Retinal pigment epithelial cell (primary cell): ENCODE measurements at regions not wholly inside any gene's neighbourhood (a gene's known extent, or its start where the extent isn't known, plus 50 kb on each side); places are given as distances from the start of the nearest gene placed in this dataset.
"Not testable (repeated sequence)": the region's sequence is repeated elsewhere in the genome, so short reads cannot be mapped to it uniquely, and the experiment has no call there.

ENCODE experiments used
- DNase-seq: peaks from one replicate; pipeline ENCODE4 v3.0.0-alpha.2; 2010; ENCODE audit warnings: low read depth
- H3K4me3 ChIP-seq: 2 replicates; pipeline ENCODE4 v1.5.1; 2011; ENCODE audit warnings: mild to moderate bottlenecking, low read length, control low read depth, moderate library complexity
- CTCF ChIP-seq: conservative IDR thresholded peaks from 2 replicates; pipeline ENCODE4 v1.5.1; 2011; ENCODE audit warnings: low read depth, low read length, control low read depth, inconsistent platforms

DNA sequence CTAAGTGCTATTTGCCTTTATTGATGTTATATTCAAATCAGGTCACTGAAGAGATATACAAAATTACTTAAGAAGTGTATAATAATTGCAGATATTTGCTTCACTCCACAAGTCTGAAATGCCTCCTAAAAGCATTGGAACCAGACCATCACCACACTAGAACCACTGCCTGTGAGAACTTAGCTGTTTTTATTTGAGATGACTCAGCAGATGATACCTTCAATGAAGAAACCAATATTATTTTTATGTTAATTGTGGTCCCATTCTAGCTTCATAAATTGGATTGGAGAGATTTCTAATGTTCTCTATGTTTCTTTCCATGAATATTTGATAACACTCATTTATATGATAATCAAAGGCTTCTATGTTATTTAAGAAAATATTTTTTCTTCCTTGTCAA, 740.6 kb downstream of the KCNT2 start:
- no peak for TF ChIP-seq CTCF
- no peak for DNase-seq
- H3K4me3 ChIP-seq: no peak overlapping the region

DNA sequence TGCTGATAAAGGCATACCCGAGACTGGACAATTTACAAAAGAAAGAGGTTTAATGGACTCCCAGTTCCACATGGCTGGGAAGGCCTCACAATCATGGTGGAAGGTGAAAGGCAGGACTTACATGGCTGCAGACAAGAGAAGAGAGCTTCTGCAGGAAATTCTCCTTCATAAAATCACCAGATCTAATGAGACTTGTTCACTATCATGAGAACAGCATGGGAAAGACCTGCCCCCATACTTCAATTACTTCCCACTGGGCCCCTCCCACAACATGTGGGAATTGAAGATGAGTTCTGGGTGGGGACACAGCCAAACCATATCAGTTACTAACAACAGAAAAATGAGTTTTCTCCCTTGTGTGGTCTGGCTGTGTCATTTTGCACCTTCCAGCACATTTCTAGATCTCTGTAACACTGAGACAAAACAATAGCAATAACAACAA, 741.4 kb downstream of the KCNT2 start:
- no peak overlapping the region for H3K4me3 ChIP-seq
- DNase-seq: no peak
- TF ChIP-seq CTCF: no peak

- TF ChIP-seq CTCF: no peak
- no peak overlapping the region for H3K4me3 ChIP-seq
- no peak for DNase-seq
Observed at GRCh38 chr1:195866091-195866780, 742.0 kb downstream of the KCNT2 start.

GRCh38 chr1:195851804-195852203, 756.4 kb downstream of the KCNT2 start:
- TF ChIP-seq CTCF: no peak
- H3K4me3 ChIP-seq: no peak overlapping the region
- DNase-seq: no peak

- no peak for DNase-seq
- no peak overlapping the region for H3K4me3 ChIP-seq
- no peak for TF ChIP-seq CTCF
Observed at GRCh38 chr1:195851016-195851601, 757.1 kb downstream of the KCNT2 start.

- TF ChIP-seq CTCF: no peak
- no peak for DNase-seq
- no peak overlapping the region for H3K4me3 ChIP-seq
Observed at GRCh38 chr1:195849180-195849579, 759.1 kb downstream of the KCNT2 start.

DNA sequence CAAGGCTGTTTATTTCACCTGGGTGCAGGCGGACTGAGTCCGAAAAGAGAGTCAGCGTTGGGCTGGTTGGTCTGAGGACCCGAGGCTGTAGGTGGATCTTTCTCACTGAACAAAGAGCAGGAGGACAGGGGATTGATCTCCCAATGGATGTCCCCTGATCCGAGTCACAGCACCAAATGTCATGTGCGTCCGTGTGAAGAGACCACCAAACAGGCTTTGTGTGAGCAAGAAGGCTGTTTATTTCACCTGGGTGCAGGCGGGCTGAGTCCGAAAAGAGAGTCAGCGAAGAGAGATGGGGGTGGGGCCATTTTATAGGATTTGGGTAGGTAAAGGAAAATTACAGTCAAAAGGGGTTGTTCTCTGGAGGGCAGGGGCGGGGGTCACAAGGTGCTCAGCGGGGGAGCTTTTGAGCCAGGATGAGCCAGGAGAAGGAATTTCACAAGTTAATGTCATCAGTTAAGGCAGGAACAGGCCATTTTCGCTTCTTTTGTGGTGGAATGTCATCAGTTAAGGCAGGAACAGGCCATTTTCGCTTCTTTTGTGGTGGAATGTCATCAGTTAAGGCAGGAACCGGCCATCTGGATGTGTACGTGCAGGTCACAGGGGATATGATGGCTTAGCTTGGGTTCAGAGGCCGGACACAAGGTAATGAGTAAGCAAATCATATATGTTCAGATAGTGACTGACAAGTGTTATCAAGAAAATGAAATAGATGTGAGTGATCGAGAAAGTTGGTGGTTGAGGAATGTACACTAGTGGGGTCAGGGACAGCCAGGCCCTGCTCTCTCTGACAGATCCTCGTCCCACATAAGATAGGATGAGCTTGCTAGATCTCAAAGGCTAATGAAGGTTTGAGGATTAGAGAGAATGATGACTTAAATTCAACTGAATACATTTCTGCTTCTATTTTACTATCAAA, 760.0 kb downstream of the KCNT2 start:
- not testable (repeated sequence) for H3K4me3 ChIP-seq, DNase-seq
